Tibial artery (tissue), 4 donors: ENCODE measurements at regions not wholly inside any gene's neighbourhood (a gene's known extent, or its start where the extent isn't known, plus 50 kb on each side); places are given as distances from the start of the nearest gene placed in this dataset.

Source experiments
- DNase-seq, 2 donors: peaks; one replicate each; pipeline ENCODE4 v3.0.0-alpha.2; 2019
- H3K27ac ChIP-seq, 2 donors: fragments of 200-600 bp; sonication (generic) in 1 of 2; 1 replicate in 1 of 2; 2 replicates in 1 of 2; pipeline ENCODE4 v1.5.1; 2018 to 2019; ENCODE audit warnings: mild to moderate bottlenecking in 1 of 2
- H3K27me3 ChIP-seq, 2 donors: fragments of 200-600 bp; sonication (generic) in 1 of 2; one replicate each; pipeline versions ENCODE4 v1.5.1 to v1.6.0; 2016 to 2019
- H3K36me3 ChIP-seq, 3 donors: fragments of 200-600 bp; sonication (generic) in 2 of 3; one replicate each; pipeline ENCODE4 v1.5.1; 2016 to 2019; ENCODE audit warnings: mild to moderate bottlenecking in 2 of 3
- H3K4me1 ChIP-seq, 4 donors: fragments of 200-600 bp; sonication (generic) in 2 of 4; 1 replicate in 3 of 4; 2 replicates in 1 of 4; pipeline ENCODE4 v1.5.1; 2016 to 2019
- H3K4me3 ChIP-seq, 2 donors: fragments of 200-600 bp; sonication (generic) in 1 of 2; 1 replicate in 1 of 2; 2 replicates in 1 of 2; pipeline ENCODE4 v1.5.1; 2018 to 2019; ENCODE audit warnings: mild to moderate bottlenecking in 2 of 2
- H3K9me3 ChIP-seq, 3 donors: fragments of 200-600 bp; sonication (generic) in 1 of 3; one replicate each; pipeline ENCODE4 v1.5.1; 2016 to 2019
- CTCF ChIP-seq, 2 experiments: fragments of 200-600 bp in 1 of 2; fragments of 450-650 bp in 1 of 2; IDR thresholded peaks; one replicate each; pipeline ENCODE4 v1.5.1; 2017 to 2019; ENCODE audit warnings: antibody characterized with exemption in 2 of 2, mild to moderate bottlenecking in 1 of 2, moderate library complexity in 1 of 2
- intact Hi-C: fragments of 100-400 bp; cut with DNase I; formaldehyde crosslinking; loops from one replicate; pipeline ENCODE4 v1.15.0; 2023; ENCODE audit warnings: low total_unique reads

- H3K9me3 ChIP-seq = no peaks in the 10 kb centered on the region
- H3K27me3 ChIP-seq = no peaks in the 10 kb centered on the region
- H3K36me3 ChIP-seq = no peaks in the 10 kb centered on the region
- H3K4me3 ChIP-seq = no peak overlapping the region
- DNase-seq = no peak
- intact Hi-C loops = no loop called here
- no peak for TF ChIP-seq CTCF (IDR thresholded peaks at IDR 0.05)
- no peaks in the 10 kb centered on the region for H3K4me1 ChIP-seq
- H3K27ac ChIP-seq = no peak overlapping the region
Observed at GRCh38 chr13:39976481-39976880, 321.0 kb downstream of the COG6 start.

- TF ChIP-seq CTCF (IDR thresholded peaks at IDR 0.05) = no peak
- intact Hi-C loops = no loop called here
- DNase-seq = no peak
- no peak overlapping the region for H3K27ac ChIP-seq
- no peaks in the 10 kb centered on the region for H3K9me3 ChIP-seq
- no peaks in the 10 kb centered on the region for H3K4me1 ChIP-seq
- H3K27me3 ChIP-seq = no peaks in the 10 kb centered on the region
- H3K4me3 ChIP-seq = no peak overlapping the region
- no peaks in the 10 kb centered on the region for H3K36me3 ChIP-seq
Observed at GRCh38 chr13:39981056-39981455, 325.6 kb downstream of the COG6 start.

GRCh38 chr13:39982745-39983144 is 327.3 kb downstream of the COG6 start:
- H3K27ac ChIP-seq = no peak overlapping the region
- no peaks in the 10 kb centered on the region for H3K4me1 ChIP-seq
- H3K27me3 ChIP-seq = no peaks in the 10 kb centered on the region
- intact Hi-C loops = no loop called here
- H3K9me3 ChIP-seq = no peaks in the 10 kb centered on the region
- no peak for TF ChIP-seq CTCF (IDR thresholded peaks at IDR 0.05)
- DNase-seq = no peak
- H3K4me3 ChIP-seq = no peak overlapping the region
- H3K36me3 ChIP-seq = no peaks in the 10 kb centered on the region

GRCh38 chr13:39985071-39985470 is 329.6 kb downstream of the COG6 start:
- Histone ChIP-seq H3K4me1 (no peaks in the 10 kb centered on the region), H3K4me3 (no peak overlapping the region), H3K27ac (no peak overlapping the region), H3K9me3 (no peaks in the 10 kb centered on the region), H3K36me3 (no peaks in the 10 kb centered on the region), H3K27me3 (no peaks in the 10 kb centered on the region)
- no peak for DNase-seq
- intact Hi-C loops = no loop called here
- no peak for TF ChIP-seq CTCF (IDR thresholded peaks at IDR 0.05)

GRCh38 chr13:39988351-39988750 is 332.9 kb downstream of the COG6 start:
- no peaks in the 10 kb centered on the region for H3K27me3 ChIP-seq
- no peak for DNase-seq
- H3K27ac ChIP-seq = no peak overlapping the region
- intact Hi-C loops = no loop called here
- H3K9me3 ChIP-seq = no peaks in the 10 kb centered on the region
- H3K4me1 ChIP-seq = no peaks in the 10 kb centered on the region
- TF ChIP-seq CTCF (IDR thresholded peaks at IDR 0.05) = no peak
- no peaks in the 10 kb centered on the region for H3K36me3 ChIP-seq
- H3K4me3 ChIP-seq = no peak overlapping the region

GRCh38 chr13:39998166-39998565 is 342.7 kb downstream of the COG6 start:
- Histone ChIP-seq H3K36me3 (no peaks in the 10 kb centered on the region), H3K4me1 (no peaks in the 10 kb centered on the region), H3K27ac (no peak overlapping the region), H3K27me3 (no peaks in the 10 kb centered on the region), H3K4me3 (no peak overlapping the region), H3K9me3 (no peaks in the 10 kb centered on the region)
- no peak for DNase-seq
- intact Hi-C loops = no loop called here
- no peak for TF ChIP-seq CTCF (IDR thresholded peaks at IDR 0.05)
